ENCODE measurements at regions not wholly inside any gene's neighbourhood (a gene's known extent, or its start where the extent isn't known, plus 50 kb on each side); places are given as distances from the start of the nearest gene placed in this dataset.

- H3K27ac ChIP-seq, result no peak overlapping the region
- ChIA-PET POLR2A (ENCODE audit: low non-redundant PET) (no interaction called here), CTCF (no interaction called here)
- no peak for TF ChIP-seq CTCF (conservative IDR thresholded peaks at IDR 0.05; ENCODE audit: low read depth)
- no peak for DNase-seq (ENCODE audit: low spot score)
These were observed 265.9 kb downstream of the PRL start for GRCh38 chr6:22030730-22031619.

GRCh38 chr6:22035690-22036089 is 261.1 kb downstream of the PRL start:
- CTCF ChIA-PET, result no interaction called here
- POLR2A ChIA-PET (ENCODE audit: low non-redundant PET), result no interaction called here
- no peak for DNase-seq (ENCODE audit: low spot score)
- no peak overlapping the region for H3K27ac ChIP-seq
- TF ChIP-seq CTCF (conservative IDR thresholded peaks at IDR 0.05; ENCODE audit: low read depth), result no peak

- no peak for TF ChIP-seq CTCF (conservative IDR thresholded peaks at IDR 0.05; ENCODE audit: low read depth)
- POLR2A ChIA-PET (ENCODE audit: low non-redundant PET), result no interaction called here
- peak; percentile 74 for DNase-seq (ENCODE audit: low spot score)
- CTCF ChIA-PET, result no interaction called here
- 0 out of 2 replicates have a peak overlapping the region, but pooled peaks have one; percentile 25 for H3K27ac ChIP-seq
These were observed 260.6 kb downstream of the PRL start for GRCh38 chr6:22036275-22036674.

- POLR2A ChIA-PET (ENCODE audit: low non-redundant PET), result no interaction called here
These were observed 260.1 kb downstream of the PRL start for GRCh38 chr6:22036699-22037098.

GRCh38 chr6:22041797-22042480 is 254.9 kb downstream of the PRL start:
- CTCF ChIA-PET, result no interaction called here
- POLR2A ChIA-PET (ENCODE audit: low non-redundant PET), result no interaction called here
- no peak for DNase-seq (ENCODE audit: low spot score)
- H3K27ac ChIP-seq, result no peak overlapping the region
- TF ChIP-seq CTCF (conservative IDR thresholded peaks at IDR 0.05; ENCODE audit: low read depth), result no peak

More at GRCh38 chr6:22036699-22037098, 260.1 kb downstream of the PRL start:
- CTCF ChIA-PET, result no interaction called here
- TF ChIP-seq CTCF (conservative IDR thresholded peaks at IDR 0.05; ENCODE audit: low read depth), result no peak
- H3K27ac ChIP-seq, result no peak overlapping the region
- DNase-seq (ENCODE audit: low spot score), result no peak

- ChIA-PET CTCF (interaction anchor here (0.6 to 0.8 kb wide), 2 partner anchors 439 to 1640 kb away, joined by 4 read pairs; no protein-coding TSS in a partner anchor), POLR2A (ENCODE audit: low non-redundant PET) (no interaction called here)
- H3K27ac ChIP-seq, result no peak overlapping the region
- no peak for TF ChIP-seq CTCF (conservative IDR thresholded peaks at IDR 0.05; ENCODE audit: low read depth)
- DNase-seq (ENCODE audit: low spot score), result no peak
These were observed 254.1 kb downstream of the PRL start for GRCh38 chr6:22042706-22043105.

Measured in RWPE1 (cell line).